MM.1S (cell line): ENCODE measurements at regions not wholly inside any gene's neighbourhood (a gene's known extent, or its start where the extent isn't known, plus 50 kb on each side); places are given as distances from the start of the nearest gene placed in this dataset.

Source experiments
- DNase-seq: peaks from one replicate; pipeline ENCODE4 v3.0.0-alpha.2; 2015
- H2AFZ ChIP-seq: fragments of 300-600 bp; sonication (generic); 2 replicates; pipeline ENCODE4 v1.6.0; 2016; ENCODE audit warnings: antibody characterized with exemption, low read length
- H3F3A ChIP-seq: fragments of 300-600 bp; sonication (generic); 2 replicates; pipeline ENCODE4 v1.6.1; 2016; ENCODE audit warnings: mild to moderate bottlenecking, antibody characterized with exemption, low read length, moderate library complexity, mixed read lengths; ENCODE audit not compliant: insufficient read depth
- H3K27ac ChIP-seq: fragments of 300-600 bp; sonication (generic); 2 replicates; pipeline ENCODE4 v1.5.1; 2016; ENCODE audit warnings: mild to moderate bottlenecking, low read length
- H3K27me3 ChIP-seq: fragments of 300-600 bp; sonication (generic); replicated peaks from 2 replicates; pipeline ENCODE4 v1.6.0; 2016; ENCODE audit warnings: low read length; ENCODE audit not compliant: insufficient read depth
- H3K36me3 ChIP-seq: fragments of 300-600 bp; sonication (generic); replicated peaks from 2 replicates; pipeline ENCODE4 v1.6.1; 2016; ENCODE audit warnings: mild to moderate bottlenecking, low read length, mixed read lengths; ENCODE audit not compliant: insufficient read depth
- H3K4me1 ChIP-seq: fragments of 300-600 bp; sonication (generic); 2 replicates; pipeline ENCODE4 v1.6.1; 2016; ENCODE audit warnings: low read length, mixed read lengths
- H3K4me2 ChIP-seq: fragments of 300-600 bp; sonication (generic); 2 replicates; pipeline ENCODE4 v1.6.0; 2016; ENCODE audit warnings: low read depth, low read length
- H3K4me3 ChIP-seq: fragments of 300-600 bp; sonication (generic); 2 replicates; pipeline ENCODE4 v1.5.1; 2016; ENCODE audit warnings: low read length, mixed read lengths
- H3K79me2 ChIP-seq: fragments of 300-600 bp; sonication (generic); 2 replicates; pipeline ENCODE4 v1.6.1; 2016; ENCODE audit warnings: mixed run types, low read length, mixed read lengths
- H3K9ac ChIP-seq: fragments of 300-600 bp; sonication (generic); 2 replicates; pipeline ENCODE4 v1.6.1; 2016; ENCODE audit warnings: low read length, mixed read lengths
- H3K9me2 ChIP-seq: fragments of 300-600 bp; sonication (generic); replicated peaks from 2 replicates; pipeline ENCODE4 v1.6.1; 2016; ENCODE audit warnings: mild to moderate bottlenecking, low read length, mixed read lengths; ENCODE audit not compliant: insufficient read depth
- H3K9me3 ChIP-seq: fragments of 300-600 bp; sonication (generic); replicated peaks from 2 replicates; pipeline ENCODE4 v1.6.1; 2016; ENCODE audit warnings: mild to moderate bottlenecking, low read length, mixed read lengths; ENCODE audit not compliant: insufficient read depth
- H4K20me1 ChIP-seq: fragments of 300-600 bp; sonication (generic); 2 replicates; pipeline ENCODE4 v1.6.1; 2016; ENCODE audit warnings: mild to moderate bottlenecking, low read length, moderate library complexity, mixed read lengths; ENCODE audit not compliant: insufficient read depth
- CTCF ChIP-seq: fragments of 300-600 bp; sonication (generic); IDR thresholded peaks from 2 replicates; pipeline ENCODE4 v1.5.1; 2016; ENCODE audit warnings: antibody characterized with exemption, low read length, mixed read lengths
- EZH2 ChIP-seq: fragments of 300-600 bp; sonication (generic); optimal IDR thresholded peaks from 2 replicates; pipeline ENCODE3; 2017; ENCODE audit warnings: low read depth, mild to moderate bottlenecking, antibody characterized with exemption, low read length, mixed read lengths
- EZH2phosphoT487 ChIP-seq: fragments of 300-600 bp; sonication (generic); IDR thresholded peaks from 2 replicates; pipeline ENCODE4 v1.6.1; 2018; ENCODE audit warnings: antibody characterized with exemption, low read length

DNA sequence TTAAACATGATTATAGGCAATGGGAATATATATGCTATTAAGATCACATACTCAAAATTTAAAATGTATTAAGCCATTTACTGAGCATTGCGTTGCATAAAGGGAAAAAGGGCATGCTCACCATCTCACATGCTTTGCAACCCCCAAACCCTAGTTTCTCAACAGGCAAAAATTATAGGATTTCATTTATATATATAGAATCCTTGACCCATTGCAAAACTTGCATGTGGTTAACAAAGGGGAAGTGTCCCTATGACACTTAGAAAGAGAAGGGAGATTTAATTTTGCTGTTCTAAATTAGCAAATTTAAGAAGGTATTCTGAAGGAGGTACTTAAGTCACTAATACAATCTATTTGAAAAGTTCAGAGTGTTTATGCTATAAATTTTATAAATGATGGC, 837.8 kb downstream of the DIPK2A start:
- Histone ChIP-seq H3K27me3 (no peaks in the 10 kb centered on the region), H3K4me3 (no peak overlapping the region), H3K79me2 (no peaks in the 10 kb centered on the region), H2AFZ (no peak overlapping the region), H3K9ac (no peak overlapping the region), H3K4me1 (no peaks in the 10 kb centered on the region), H3F3A (no peaks in the 10 kb centered on the region), H3K4me2 (no peak overlapping the region), H3K36me3 (no peaks in the 10 kb centered on the region), H3K9me3 (no peaks in the 10 kb centered on the region), H3K9me2 (no peaks in the 10 kb centered on the region), H3K27ac (no peak overlapping the region), H4K20me1 (no peaks in the 10 kb centered on the region)
- no peak for TF ChIP-seq EZH2phosphoT487
- no peak for TF ChIP-seq EZH2
- no peak for TF ChIP-seq CTCF
- no peak for DNase-seq

- Histone ChIP-seq H3K4me1 (no peaks in the 10 kb centered on the region), H2AFZ (no peak overlapping the region), H3K27ac (no peak overlapping the region), H3K36me3 (no peaks in the 10 kb centered on the region), H3K9me3 (no peaks in the 10 kb centered on the region), H3K79me2 (no peaks in the 10 kb centered on the region), H3K4me2 (no peak overlapping the region), H4K20me1 (no peaks in the 10 kb centered on the region), H3F3A (no peaks in the 10 kb centered on the region), H3K27me3 (no peaks in the 10 kb centered on the region), H3K9me2 (no peaks in the 10 kb centered on the region), H3K4me3 (no peak overlapping the region), H3K9ac (no peak overlapping the region)
- no peak for DNase-seq
- TF ChIP-seq EZH2phosphoT487 (no peak), CTCF (no peak), EZH2 (no peak)
Observed at GRCh38 chr3:144810160-144810559, 838.5 kb downstream of the DIPK2A start.

GRCh38 chr3:144815655-144816054, 844.0 kb downstream of the DIPK2A start:
- Histone ChIP-seq H3K4me1 (no peaks in the 10 kb centered on the region), H2AFZ (no peak overlapping the region), H3K9me2 (no peaks in the 10 kb centered on the region), H3K27me3 (no peaks in the 10 kb centered on the region), H4K20me1 (no peaks in the 10 kb centered on the region), H3K4me2 (no peak overlapping the region), H3K36me3 (no peaks in the 10 kb centered on the region), H3K9ac (no peak overlapping the region), H3K9me3 (no peaks in the 10 kb centered on the region), H3F3A (no peaks in the 10 kb centered on the region), H3K27ac (no peak overlapping the region), H3K4me3 (no peak overlapping the region), H3K79me2 (no peaks in the 10 kb centered on the region)
- DNase-seq = no peak
- TF ChIP-seq CTCF (no peak), EZH2 (no peak), EZH2phosphoT487 (no peak)
